GM19467 (cell line): ENCODE measurements at regions not wholly inside any gene's neighbourhood (a gene's known extent, or its start where the extent isn't known, plus 50 kb on each side); places are given as distances from the start of the nearest gene placed in this dataset.
"Not testable (repeated sequence)": the region's sequence is repeated elsewhere in the genome, so short reads cannot be mapped to it uniquely, and the experiment has no call there.

Source experiments
- ATAC-seq: cut with Tn5 transposase; IDR thresholded peaks from one replicate; pipeline ENCODE4 v1.9.1; 2021; ENCODE audit warnings: mild to moderate bottlenecking, moderate library complexity; ENCODE audit not compliant: unreplicated experiment

DNA sequence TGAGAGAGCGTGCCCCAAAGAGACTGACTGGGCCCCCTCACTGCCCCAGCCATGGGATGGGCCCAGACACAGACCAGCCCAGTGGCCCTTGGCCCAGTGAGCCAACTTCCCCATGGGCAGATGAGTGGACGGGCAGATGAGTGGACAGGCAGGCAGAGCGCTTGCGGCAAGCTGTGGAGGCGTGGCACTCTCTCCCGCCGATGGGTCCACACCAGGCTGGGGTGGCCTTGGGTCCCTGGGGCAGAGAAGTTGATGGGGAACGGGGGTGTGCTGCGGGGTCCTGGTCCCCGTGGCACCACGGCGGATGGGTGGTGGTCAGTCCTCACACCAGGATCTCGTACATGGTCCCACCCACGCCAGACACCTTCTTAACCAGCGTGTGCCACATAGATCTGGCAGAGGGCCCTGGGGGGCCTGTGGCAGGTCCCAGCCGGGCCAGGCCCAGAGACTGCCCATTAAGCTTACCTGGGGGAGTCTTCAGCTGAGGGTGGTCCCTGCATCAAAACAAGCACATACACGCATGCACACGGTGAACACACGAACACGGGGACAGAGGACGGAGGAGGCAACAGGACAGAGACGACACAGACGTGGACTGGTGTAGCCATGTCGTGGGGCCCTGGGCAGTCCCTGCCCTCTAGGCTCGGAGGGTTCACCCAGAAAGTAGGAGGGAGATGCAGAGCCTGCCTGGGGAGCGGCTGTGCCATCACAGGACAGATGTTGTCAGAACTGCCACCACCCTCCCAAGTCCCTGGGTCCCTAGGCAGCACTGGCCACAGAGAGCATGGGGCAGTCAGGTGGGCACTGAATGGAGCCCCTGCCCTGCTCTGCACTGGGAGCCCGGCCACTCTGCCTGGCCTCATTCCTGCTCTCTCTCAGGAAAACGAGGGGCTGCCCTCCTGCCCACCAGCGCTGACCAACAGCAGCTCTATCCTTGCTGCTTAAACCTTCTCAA is 182.2 kb downstream of the IGLL1 start:
- ATAC-seq: no peak

DNA sequence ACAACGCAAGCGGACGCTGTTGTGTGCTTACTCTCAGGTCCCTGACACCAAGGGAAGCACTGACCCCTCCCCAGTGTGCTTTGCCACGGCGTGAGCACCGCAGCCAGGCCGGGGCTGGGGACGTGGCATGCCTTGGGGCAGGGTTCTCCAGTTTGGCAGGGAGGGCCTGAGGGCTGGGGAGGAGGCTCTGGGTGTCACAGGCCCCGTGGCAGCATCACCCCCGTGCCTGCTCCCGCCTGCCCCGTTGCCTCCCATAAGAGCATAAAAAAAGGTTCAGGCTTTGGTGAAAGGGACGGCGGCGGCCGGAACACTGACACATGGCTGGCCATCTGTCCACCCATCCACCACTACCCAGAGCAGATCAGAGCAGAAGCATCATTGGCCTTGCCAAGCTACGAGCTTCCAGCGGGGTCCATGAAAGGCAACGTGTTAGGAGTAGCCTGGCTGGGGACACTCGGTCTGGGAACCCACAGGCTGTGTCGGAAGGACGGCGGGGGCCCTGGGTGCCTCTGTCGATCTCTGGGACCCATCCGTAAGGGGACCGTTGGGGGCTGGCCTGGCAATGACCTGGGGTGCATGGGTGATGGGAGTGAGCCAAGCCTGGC is 183.0 kb downstream of the IGLL1 start:
- no peak for ATAC-seq

DNA sequence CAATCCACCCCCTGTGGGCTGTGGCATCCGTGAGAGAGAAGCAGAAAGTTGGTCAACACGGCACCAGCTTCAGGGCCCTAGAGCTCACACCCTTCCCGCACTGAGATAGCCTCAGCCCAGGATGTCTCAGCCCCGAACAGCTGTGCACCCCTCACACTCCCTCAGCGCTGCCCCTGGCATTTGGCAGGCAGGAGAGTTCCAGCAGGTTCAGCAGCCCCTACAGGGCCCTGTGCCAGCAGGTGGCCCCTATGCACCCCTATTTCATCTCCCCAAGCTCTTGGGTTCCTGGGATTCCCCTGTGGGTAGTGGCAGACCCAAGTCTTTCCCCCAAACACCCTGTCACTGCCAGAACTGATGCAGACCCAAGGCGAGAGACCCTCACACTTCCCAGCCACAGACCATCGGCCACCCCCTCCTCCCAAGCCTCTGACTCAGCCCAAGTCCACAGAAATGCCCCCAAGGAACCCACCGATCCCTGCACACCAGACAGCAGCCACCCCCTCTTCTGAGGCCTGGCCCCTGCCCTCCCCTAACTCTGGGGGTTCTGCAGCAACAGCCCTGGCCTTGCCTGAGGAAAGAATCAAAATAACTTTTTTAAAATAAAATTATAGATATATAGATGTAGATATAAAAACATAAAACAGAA is 183.6 kb downstream of the IGLL1 start:
- ATAC-seq: no peak

DNA sequence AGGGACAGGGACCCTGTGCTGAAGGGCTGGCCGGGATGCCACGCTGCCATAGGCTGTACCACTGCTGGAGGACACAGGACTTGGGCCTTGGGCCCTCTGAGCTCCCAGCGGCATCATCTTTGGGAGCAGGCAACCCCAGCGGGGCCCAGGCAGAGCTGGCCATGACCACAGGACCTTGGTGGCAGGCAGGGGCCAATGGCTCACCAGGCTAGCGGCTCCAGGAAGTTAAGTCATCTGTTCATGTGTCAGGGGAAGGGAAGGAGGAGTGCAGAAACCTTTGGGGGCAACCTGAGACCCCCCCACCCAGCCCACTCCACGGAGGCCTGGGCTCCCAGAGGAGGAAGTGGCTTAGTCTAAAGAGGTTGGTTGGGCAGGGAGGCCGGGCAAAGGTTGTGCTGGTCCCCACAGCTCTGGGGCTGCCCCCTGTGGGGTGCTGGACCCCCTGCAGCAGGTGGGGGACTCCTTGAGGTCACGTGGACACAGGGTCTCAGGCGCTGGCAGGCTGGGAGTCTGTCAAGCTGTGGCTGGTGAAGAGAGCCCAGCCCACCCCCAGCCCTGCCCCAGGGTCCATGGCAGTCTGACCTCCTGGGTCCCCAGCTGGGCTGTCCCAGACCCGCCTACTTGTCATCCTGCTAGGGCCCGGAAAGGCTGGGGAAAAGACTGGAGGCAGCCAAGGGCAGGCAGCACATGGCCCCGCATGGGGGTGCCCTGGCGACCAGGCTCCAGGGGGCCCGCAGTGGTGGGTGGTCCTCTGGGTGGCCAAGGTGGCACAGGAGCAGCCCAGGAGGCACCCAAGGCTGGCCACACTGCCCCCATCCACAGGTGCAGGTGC is 184.3 kb downstream of the IGLL1 start:
- ATAC-seq: no peak

DNA sequence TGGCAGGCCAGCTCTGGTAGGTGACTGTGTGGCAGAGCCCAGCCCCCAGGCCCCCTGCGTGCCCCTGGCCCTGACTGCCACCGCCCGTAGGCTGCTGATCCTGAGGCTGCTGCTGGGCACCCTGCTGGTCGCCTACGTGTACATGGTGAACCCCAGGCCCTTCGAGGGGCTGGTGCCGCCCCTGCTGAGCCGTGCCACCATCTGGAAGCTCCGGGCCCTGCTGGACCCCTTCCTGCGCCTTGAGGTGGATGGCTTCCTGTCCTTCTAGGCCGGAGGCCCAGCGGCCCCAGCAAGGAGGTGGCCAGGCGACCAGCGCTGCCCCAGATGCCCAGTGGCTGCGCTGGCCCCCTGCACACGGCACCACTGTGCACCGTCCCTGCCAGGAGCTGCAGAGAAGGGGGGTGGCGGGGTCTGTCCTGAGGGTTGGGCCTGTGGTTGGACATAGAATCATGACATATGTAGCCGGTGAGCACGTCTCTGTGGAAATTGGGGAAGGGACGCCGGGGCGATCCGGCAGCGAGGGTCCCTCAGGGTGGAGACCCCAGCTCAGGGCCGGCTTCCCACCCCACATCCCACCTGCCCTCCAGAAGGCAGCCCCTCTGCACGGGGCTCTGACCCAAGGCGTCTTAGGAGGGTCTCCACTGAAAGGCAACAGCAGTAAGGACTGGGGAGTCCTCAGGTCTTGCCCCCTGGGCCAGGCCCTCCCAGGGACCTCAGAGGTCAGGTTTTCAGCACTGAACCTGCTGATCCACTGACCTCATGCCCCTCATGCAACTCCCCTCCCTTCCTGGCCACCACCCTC is 185.4 kb downstream of the IGLL1 start:
- ATAC-seq: no peak

DNA sequence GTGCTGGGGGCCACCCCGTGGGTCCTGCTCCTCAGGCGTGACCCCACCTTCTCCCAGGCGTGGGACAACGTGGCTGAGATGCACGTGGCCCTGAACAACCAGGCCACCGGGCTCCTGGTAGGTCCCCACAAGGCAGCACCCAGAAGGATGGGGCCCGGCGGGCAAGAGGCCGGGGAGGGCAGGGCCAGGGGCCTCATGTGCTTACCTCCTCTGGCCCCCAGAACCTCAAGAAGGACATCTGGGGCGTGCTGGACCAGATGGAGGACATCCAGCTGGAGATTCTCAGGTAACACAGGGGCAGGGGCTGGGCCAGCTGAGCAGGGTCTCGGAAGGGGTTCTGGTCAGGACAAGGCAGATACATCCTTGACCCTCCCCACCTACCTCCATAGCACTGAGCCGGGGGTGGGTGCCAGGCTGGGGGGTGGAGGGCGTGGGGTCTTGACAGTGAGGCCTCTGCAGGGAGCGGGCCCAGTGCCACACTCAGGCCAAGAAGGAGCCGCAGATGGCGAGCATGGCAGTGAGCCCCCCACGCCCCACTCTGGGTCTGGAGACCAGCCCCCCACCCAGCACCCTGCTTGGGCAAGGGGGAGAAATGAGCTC is 186.3 kb downstream of the IGLL1 start:
- ATAC-seq: no peak

DNA sequence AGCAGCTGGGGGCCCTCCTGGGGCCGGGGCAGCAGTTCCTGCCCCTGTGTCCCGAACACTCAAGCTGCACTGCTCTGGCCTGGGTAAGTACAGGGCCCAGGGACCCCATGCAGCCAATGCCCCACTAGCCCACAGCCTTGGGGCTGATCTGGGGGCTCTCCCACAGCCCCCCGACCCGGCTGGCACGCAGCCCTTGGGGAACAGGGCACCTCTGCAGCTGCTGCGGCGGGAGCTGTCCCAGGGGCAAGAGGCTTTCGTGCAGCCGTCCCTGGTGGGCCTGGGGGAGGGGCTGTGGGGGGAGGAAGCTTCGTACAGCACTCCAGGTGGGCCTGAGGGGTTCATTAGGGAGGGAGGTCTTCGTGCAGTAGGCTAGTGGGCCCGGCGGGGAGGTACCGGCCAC is 186.9 kb downstream of the IGLL1 start:
- ATAC-seq: not testable (repeated sequence)

DNA sequence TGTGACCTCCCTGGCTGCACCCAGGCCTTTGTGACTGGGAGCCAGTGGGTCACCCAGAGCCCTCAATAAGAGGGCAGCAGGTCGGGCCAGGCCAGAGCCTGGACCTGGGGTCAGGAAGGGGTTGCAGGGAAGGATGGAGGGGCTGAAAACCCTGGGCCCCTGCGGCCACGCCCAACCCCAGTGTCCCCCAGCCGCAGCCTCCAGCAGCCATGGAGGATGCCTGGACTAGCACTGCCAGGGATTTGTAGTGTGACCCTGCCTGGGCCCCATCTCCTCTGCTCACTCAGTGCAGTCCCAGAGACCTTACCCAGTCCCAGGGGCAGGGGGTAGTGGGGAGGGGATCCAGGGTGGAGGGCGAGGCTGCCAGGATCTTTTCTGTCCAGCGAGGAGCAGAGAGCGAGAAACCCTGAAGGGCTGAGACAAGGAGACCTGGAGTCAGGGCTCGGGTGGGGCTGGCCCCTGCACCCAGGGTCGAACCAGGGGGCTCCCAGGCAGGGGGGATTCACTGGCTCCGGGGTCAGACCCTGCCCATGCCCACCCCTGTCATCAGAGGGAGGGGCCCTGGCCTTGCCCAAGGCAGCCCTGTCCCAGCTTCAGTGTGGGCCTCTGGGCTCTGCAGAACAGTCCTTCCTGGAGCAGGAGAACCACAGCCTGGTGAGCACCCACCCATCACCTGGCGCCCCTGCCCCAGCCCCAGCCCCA is 187.5 kb downstream of the IGLL1 start:
- no peak for ATAC-seq

DNA sequence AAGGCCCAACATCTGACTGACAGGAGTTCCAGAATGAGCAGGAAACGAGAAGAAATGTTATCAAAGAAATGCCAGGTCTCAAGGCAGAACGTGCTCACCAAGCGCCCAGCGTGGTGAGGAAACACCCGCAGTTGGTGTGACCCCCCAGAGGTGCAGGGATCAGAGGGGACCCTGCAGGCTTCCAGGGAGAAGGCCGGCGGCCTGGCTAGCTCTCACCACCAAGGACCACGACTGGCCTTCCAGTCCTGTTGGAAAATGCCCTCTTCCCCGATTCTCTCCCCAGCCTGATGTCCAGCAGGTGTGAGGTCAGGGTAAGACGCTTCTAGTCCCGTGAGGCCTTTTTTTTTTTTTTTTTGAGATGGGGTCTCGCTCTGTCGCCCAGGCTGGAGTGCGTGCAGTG is 189.1 kb downstream of the IGLL1 start:
- no peak for ATAC-seq

DNA sequence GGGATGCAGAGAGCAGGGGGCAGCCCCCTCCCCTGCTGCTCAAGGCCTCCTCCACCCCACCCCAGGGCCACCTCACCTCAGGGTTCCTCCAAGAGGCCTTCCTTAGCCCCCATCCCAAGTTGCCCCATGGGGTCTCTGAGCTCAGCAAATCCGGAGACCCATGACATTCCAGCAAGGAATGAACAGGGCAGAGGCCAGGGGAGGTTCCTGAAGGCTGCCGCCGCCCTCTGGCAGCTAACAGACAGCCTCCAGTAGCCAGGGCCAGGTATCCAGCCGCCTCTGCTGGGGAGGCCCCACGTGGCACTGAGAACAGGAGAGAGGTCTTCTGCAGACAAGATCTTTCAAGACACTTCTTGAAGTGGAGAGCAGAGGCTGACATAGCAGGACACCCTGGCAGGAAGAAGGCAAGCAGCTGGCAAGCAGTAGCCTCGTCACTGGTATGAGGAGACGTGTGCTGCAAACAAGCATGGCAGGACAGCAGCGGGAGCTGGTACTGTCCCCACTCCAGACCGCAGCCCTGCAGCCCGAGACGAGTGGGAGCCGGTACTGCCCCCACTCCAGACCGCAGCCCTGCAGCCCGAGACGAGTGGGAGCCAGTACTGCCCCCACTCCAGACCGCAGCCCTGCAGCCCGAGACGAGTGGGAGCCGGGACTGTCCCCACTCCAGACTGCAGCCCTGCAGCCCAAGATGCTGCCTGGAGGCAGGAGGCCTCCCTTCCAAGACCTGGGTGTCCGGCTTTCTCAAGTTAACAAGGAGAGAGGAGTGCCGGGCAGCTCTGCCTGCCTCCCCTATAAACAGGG is 190.6 kb downstream of the IGLL1 start:
- no peak for ATAC-seq

DNA sequence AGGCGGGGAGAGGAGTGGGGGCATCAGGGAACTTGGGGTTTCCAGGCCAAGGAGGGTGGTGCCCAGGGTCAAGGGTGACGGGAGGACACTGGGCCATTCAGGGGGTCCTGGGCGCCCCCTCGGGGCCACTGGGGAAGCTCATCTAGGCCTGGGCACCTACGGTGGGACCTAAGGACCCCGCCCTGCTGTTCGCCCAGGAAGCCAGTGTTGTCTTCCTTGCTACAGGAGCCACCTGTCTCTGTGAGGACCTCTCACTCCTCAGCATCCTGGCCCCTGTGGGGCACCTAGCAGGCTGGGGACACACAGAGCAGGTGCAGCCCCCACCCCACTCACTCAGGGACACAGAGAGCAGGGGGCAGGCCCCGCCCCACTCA is 191.6 kb downstream of the IGLL1 start:
- ATAC-seq: no peak

DNA sequence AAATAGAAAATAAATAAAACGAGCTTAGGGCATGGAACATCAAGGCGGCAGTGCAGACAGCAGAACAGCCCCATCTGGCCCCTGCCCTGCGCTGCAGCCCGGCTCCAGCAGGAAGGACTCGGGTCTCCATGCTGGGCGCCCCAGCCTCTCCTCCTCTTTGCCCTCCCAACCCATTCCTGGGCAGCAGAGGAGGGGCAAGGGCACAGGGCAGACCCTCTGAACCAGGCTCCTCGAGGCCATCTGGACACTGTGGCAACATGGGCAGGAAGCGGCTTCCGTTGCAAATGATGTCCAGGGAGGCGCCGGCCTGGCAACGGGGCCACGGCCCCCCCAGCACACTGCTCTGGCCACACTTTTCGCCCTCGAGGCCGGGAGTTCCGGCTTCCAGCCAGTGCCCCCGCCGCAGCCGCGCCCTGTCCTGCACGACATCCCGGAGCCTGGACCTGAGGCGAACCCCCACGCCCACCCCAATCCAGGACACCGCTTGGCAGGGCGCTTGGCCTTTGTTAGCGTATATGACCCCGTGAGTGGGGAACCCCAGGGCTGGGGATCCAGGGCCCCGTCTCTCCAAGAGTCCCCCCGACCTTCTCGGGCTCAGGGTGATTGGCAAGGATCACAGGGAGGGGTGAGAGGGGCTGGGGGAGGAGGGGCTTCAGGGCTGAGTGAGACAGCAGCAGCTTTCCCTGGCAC is 192.1 kb downstream of the IGLL1 start:
- ATAC-seq: no peak

DNA sequence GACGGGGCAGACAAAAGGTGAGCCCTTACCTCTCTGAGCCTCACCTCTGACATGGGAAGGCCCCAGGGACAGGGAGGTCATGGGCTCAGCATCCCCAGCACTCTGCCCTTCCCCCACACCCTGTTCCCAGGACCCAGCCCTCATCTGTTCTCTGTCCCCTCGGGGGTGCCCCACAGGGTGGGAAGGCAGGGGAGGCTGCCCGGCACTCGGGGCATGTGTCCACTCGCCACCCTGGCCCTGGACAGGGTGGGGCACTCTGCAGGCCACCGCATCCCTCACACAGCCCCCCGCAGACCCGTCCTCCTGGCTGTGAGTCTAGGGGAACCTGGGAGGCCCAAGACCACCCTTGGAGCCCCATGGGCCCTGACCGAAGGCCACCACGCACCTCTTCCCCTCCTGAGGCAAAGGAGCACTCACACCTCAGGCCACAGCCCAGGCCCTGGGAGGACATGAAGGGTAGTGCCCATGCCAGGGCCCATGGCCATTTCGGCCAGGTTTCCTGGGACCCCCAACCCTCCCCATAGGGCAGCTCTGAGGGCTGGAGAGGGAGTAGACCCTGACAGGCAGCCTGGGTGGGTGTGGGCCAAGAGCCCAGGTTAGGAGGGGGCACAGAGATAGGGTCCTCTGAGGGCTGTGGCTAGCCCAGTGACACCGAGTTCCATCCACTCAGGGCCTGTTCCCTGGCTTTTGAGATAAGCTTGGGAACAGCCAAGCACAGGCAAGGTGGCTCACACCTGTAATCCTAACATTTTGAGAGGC is 193.1 kb downstream of the IGLL1 start:
- no peak for ATAC-seq

DNA sequence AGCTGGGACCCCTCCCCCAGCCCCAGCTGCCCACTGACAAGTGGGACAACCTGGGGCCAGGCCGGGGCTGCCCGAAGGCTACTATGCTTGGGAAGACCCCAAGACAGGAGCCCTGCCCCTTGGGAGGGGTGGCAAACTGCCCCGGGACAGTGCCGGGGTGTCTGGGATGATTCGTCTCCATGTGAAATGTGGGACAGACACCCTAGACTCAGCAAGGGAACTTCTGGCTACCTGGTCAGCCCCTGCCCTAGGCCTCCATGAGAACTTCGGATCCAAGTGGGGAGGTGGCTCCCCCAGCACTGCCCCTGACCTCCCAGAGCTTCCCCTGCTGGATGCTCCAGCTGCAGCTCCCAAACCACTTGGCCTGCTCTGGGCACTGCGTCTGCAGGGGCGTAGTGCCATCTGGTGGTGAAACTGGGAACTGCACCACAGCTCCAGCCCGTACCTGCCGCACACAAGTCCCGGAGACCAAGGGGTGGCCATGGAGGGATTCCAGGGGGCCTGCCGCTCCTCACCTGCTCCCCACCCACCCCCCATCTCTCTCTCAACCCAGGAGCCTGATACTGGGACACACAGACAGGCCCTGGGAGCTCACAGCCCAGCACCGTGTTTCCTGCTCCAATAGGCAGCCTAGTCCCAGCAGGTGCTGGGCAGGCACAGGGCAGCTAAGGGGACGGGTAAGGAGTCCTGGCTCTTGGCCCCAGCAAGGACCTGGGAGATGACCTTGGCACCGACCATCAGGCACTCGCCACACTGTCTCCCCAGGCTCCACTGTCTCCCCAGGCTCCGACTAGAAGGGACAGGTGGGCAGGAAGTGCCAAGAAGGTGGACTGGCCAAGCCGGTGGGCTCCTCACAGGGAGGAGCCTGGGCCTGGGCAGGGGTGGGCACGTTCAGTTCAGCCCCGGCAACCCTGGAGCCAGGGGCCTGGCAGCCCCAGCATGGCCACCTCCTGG is 194.1 kb downstream of the IGLL1 start:
- ATAC-seq: no peak

DNA sequence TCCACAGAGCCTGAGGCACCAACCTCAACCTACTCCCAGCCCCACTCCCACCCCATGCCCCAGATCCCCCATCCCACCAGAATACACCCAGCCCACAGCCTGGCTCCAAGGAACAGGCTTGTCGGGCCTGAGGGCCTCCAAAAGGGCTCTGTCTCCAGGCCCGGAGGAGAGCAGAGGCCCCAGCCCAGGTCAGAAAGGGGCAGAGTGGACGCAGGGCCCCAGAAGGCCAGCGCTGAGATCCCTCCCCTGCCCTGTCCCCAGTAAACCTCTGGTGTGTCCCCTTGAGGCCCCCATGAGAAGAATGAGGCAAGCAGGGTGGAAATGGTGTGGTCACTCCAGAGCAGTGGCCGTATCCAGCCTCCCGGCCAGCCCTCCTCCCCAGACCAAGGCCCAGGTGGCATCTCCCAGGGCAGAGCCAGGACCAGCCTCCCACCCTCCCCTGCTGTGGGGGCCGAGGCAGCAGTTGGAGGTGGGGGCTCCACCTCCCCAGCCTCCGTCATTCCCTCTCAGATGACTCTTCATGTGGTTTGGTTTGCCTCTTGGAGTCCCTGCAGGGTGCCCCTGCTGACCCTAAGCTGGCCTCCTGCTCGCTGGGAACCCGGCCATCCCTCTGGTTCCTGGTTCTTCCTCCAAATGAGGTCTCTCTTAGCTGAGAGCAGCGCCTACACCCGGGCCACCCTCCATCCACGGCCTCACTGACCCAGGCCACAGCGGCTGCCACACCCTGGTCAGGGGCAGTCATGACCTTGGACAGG is 195.0 kb downstream of the IGLL1 start:
- ATAC-seq: no peak
